ENCODE measurements at regions not wholly inside any gene's neighbourhood (a gene's known extent, or its start where the extent isn't known, plus 50 kb on each side); places are given as distances from the start of the nearest gene placed in this dataset.

- no peaks in the 10 kb centered on the region for H3K36me3 ChIP-seq (ENCODE audit: control insufficient read depth, insufficient read depth, low read length)
- H3K27ac ChIP-seq (ENCODE audit: low read depth, low read length, severe bottlenecking), result no peak overlapping the region
- H3K9me3 ChIP-seq (ENCODE audit: control insufficient read depth, low read length), result peaks cover under 1% of the 10 kb centered on the region
- 83 to 88% methylated on average over 7 to 9 of the region's 9 CpGs for WGBS, 2 experiments (ENCODE audit: insufficient coverage in 2 of 2)
- H3K4me3 ChIP-seq (ENCODE audit: extremely low read depth, insufficient read depth, low read length, poor library complexity, severe bottlenecking), result no peak overlapping the region
- no peaks in the 10 kb centered on the region for H3K4me1 ChIP-seq (ENCODE audit: control insufficient read depth, insufficient read depth, low read length, poor library complexity, severe bottlenecking)
These were observed 89.5 kb downstream of the ADRA2C start for GRCh38 chr4:3855646-3856045.

GRCh38 chr4:3856604-3857204, 90.5 kb downstream of the ADRA2C start:
- Histone ChIP-seq H3K36me3 (ENCODE audit: control insufficient read depth, insufficient read depth, low read length) (no peaks in the 10 kb centered on the region), H3K4me1 (ENCODE audit: control insufficient read depth, insufficient read depth, low read length, poor library complexity, severe bottlenecking) (no peaks in the 10 kb centered on the region), H3K4me3 (ENCODE audit: extremely low read depth, insufficient read depth, low read length, poor library complexity, severe bottlenecking) (no peak overlapping the region), H3K27ac (ENCODE audit: low read depth, low read length, severe bottlenecking) (no peak overlapping the region), H3K9me3 (ENCODE audit: control insufficient read depth, low read length) (no peaks in the 10 kb centered on the region)
- 83% methylated on average over 5 to 6 of the region's 8 CpGs for WGBS, 2 experiments (ENCODE audit: insufficient coverage in 2 of 2)

- Histone ChIP-seq H3K27ac (ENCODE audit: low read depth, low read length, severe bottlenecking) (no peak overlapping the region), H3K9me3 (ENCODE audit: control insufficient read depth, low read length) (no peaks in the 10 kb centered on the region), H3K4me3 (ENCODE audit: extremely low read depth, insufficient read depth, low read length, poor library complexity, severe bottlenecking) (no peak overlapping the region), H3K4me1 (ENCODE audit: control insufficient read depth, insufficient read depth, low read length, poor library complexity, severe bottlenecking) (peaks cover 2% of the 10 kb centered on the region), H3K36me3 (ENCODE audit: control insufficient read depth, insufficient read depth, low read length) (no peaks in the 10 kb centered on the region)
- WGBS, 2 experiments (ENCODE audit: insufficient coverage in 2 of 2), result 84 to 85% methylated on average over 8 to 9 of the region's 9 CpGs
These were observed 91.2 kb downstream of the ADRA2C start for GRCh38 chr4:3857269-3857926.

GRCh38 chr4:3858046-3858730, 92.0 kb downstream of the ADRA2C start:
- peaks cover 6% of the 10 kb centered on the region for H3K4me1 ChIP-seq (ENCODE audit: control insufficient read depth, insufficient read depth, low read length, poor library complexity, severe bottlenecking)
- H3K9me3 ChIP-seq (ENCODE audit: control insufficient read depth, low read length), result no peaks in the 10 kb centered on the region
- H3K27ac ChIP-seq (ENCODE audit: low read depth, low read length, severe bottlenecking), result no peak overlapping the region
- WGBS, 2 experiments (ENCODE audit: insufficient coverage in 2 of 2), result 75 to 95% methylated on average over 6 of the region's 6 CpGs
- H3K4me3 ChIP-seq (ENCODE audit: extremely low read depth, insufficient read depth, low read length, poor library complexity, severe bottlenecking), result no peak overlapping the region
- no peaks in the 10 kb centered on the region for H3K36me3 ChIP-seq (ENCODE audit: control insufficient read depth, insufficient read depth, low read length)

- Histone ChIP-seq H3K4me1 (ENCODE audit: control insufficient read depth, insufficient read depth, low read length, poor library complexity, severe bottlenecking) (peaks cover 6% of the 10 kb centered on the region), H3K4me3 (ENCODE audit: extremely low read depth, insufficient read depth, low read length, poor library complexity, severe bottlenecking) (no peak overlapping the region), H3K36me3 (ENCODE audit: control insufficient read depth, insufficient read depth, low read length) (no peaks in the 10 kb centered on the region), H3K9me3 (ENCODE audit: control insufficient read depth, low read length) (no peaks in the 10 kb centered on the region), H3K27ac (ENCODE audit: low read depth, low read length, severe bottlenecking) (no peak overlapping the region)
- WGBS, 2 experiments (ENCODE audit: insufficient coverage in 2 of 2), result 84 to 88% methylated on average over 8 to 9 of the region's 9 CpGs
These were observed 92.7 kb downstream of the ADRA2C start for GRCh38 chr4:3858765-3859388.

- WGBS, 2 experiments (ENCODE audit: insufficient coverage in 2 of 2), result 94 to 99% methylated on average over 6 to 8 of the region's 8 CpGs
- Histone ChIP-seq H3K36me3 (ENCODE audit: control insufficient read depth, insufficient read depth, low read length) (no peaks in the 10 kb centered on the region), H3K4me3 (ENCODE audit: extremely low read depth, insufficient read depth, low read length, poor library complexity, severe bottlenecking) (no peak overlapping the region), H3K27ac (ENCODE audit: low read depth, low read length, severe bottlenecking) (no peak overlapping the region), H3K9me3 (ENCODE audit: control insufficient read depth, low read length) (no peaks in the 10 kb centered on the region), H3K4me1 (ENCODE audit: control insufficient read depth, insufficient read depth, low read length, poor library complexity, severe bottlenecking) (peaks cover 6% of the 10 kb centered on the region)
These were observed 93.4 kb downstream of the ADRA2C start for GRCh38 chr4:3859571-3859970.

GRCh38 chr4:3860061-3860912, 94.1 kb downstream of the ADRA2C start:
- H3K36me3 ChIP-seq (ENCODE audit: control insufficient read depth, insufficient read depth, low read length), result no peaks in the 10 kb centered on the region
- H3K4me3 ChIP-seq (ENCODE audit: extremely low read depth, insufficient read depth, low read length, poor library complexity, severe bottlenecking), result no peak overlapping the region
- no peaks in the 10 kb centered on the region for H3K9me3 ChIP-seq (ENCODE audit: control insufficient read depth, low read length)
- WGBS, 2 experiments (ENCODE audit: insufficient coverage in 2 of 2), result 83 to 90% methylated on average over 33 to 34 of the region's 35 CpGs
- H3K4me1 ChIP-seq (ENCODE audit: control insufficient read depth, insufficient read depth, low read length, poor library complexity, severe bottlenecking), result peaks cover 6% of the 10 kb centered on the region
- H3K27ac ChIP-seq (ENCODE audit: low read depth, low read length, severe bottlenecking), result no peak overlapping the region

GRCh38 chr4:3860913-3861636, 94.9 kb downstream of the ADRA2C start:
- WGBS, 2 experiments (ENCODE audit: insufficient coverage in 2 of 2), result 93 to 97% methylated on average over 23 to 26 of the region's 28 CpGs
- Histone ChIP-seq H3K36me3 (ENCODE audit: control insufficient read depth, insufficient read depth, low read length) (no peaks in the 10 kb centered on the region), H3K9me3 (ENCODE audit: control insufficient read depth, low read length) (no peaks in the 10 kb centered on the region), H3K27ac (ENCODE audit: low read depth, low read length, severe bottlenecking) (no peak overlapping the region), H3K4me1 (ENCODE audit: control insufficient read depth, insufficient read depth, low read length, poor library complexity, severe bottlenecking) (peaks cover 6% of the 10 kb centered on the region), H3K4me3 (ENCODE audit: extremely low read depth, insufficient read depth, low read length, poor library complexity, severe bottlenecking) (no peak overlapping the region)

GRCh38 chr4:3861720-3862639, 95.8 kb downstream of the ADRA2C start:
- H3K27ac ChIP-seq (ENCODE audit: low read depth, low read length, severe bottlenecking), result no peak overlapping the region
- no peaks in the 10 kb centered on the region for H3K9me3 ChIP-seq (ENCODE audit: control insufficient read depth, low read length)
- no peaks in the 10 kb centered on the region for H3K36me3 ChIP-seq (ENCODE audit: control insufficient read depth, insufficient read depth, low read length)
- H3K4me1 ChIP-seq (ENCODE audit: control insufficient read depth, insufficient read depth, low read length, poor library complexity, severe bottlenecking), result peaks cover 6% of the 10 kb centered on the region
- H3K4me3 ChIP-seq (ENCODE audit: extremely low read depth, insufficient read depth, low read length, poor library complexity, severe bottlenecking), result no peak overlapping the region
- 59 to 63% methylated on average over 11 to 12 of the region's 14 CpGs for WGBS, 2 experiments (ENCODE audit: insufficient coverage in 2 of 2)
